ENCODE measurements at regions not wholly inside any gene's neighbourhood (a gene's known extent, or its start where the extent isn't known, plus 50 kb on each side); places are given as distances from the start of the nearest gene placed in this dataset.
"Not testable (repeated sequence)": the region's sequence is repeated elsewhere in the genome, so short reads cannot be mapped to it uniquely, and the experiment has no call there.

DNA sequence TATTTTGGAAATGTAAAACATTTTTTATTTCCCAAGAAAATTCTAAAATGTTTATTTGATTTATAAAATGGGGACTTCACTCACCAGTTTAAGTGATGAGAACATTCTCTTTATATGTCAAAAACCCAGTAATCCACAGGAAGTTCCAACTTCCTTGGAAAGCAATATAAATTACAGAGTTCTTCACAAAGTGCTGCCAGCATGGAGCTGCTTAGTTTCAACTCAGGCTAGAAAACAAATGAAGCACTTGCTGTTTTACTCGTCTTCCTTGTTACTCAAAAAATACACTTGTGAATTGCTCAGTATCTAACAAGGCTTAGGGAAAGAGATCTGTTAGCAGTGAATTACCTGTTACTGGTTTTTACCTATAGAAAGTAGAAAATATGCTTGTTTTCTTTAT lies 942.7 kb upstream of the MDGA2 start:
- Histone ChIP-seq H3K4me1 (no peaks in the 10 kb centered on the region), H3K4me3 (no peak overlapping the region), H3K27me3 (no peaks in the 10 kb centered on the region), H3K9me3 (no peaks in the 10 kb centered on the region), H3K27ac (no peak overlapping the region), H3K36me3 (no peaks in the 10 kb centered on the region)
- WGBS, 2 donors: 37 to 44% methylated on average over 1 of the region's 1 CpG
- TF ChIP-seq EP300 (IDR thresholded peaks at IDR 0.05) (no peak), POLR2A (IDR thresholded peaks at IDR 0.05) (no peak), POLR2AphosphoS5 (IDR thresholded peaks at IDR 0.05) (no peak)
- TF ChIP-seq, protein P1, sequence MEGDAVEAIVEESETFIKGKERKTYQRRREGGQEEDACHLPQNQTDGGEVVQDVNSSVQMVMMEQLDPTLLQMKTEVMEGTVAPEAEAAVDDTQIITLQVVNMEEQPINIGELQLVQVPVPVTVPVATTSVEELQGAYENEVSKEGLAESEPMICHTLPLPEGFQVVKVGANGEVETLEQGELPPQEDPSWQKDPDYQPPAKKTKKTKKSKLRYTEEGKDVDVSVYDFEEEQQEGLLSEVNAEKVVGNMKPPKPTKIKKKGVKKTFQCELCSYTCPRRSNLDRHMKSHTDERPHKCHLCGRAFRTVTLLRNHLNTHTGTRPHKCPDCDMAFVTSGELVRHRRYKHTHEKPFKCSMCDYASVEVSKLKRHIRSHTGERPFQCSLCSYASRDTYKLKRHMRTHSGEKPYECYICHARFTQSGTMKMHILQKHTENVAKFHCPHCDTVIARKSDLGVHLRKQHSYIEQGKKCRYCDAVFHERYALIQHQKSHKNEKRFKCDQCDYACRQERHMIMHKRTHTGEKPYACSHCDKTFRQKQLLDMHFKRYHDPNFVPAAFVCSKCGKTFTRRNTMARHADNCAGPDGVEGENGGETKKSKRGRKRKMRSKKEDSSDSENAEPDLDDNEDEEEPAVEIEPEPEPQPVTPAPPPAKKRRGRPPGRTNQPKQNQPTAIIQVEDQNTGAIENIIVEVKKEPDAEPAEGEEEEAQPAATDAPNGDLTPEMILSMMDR (IDR thresholded peaks at IDR 0.05): no peak
- DNase-seq: no peak
- ATAC-seq (ENCODE audit: low FRiP score in 2 of 2): no peak

DNA sequence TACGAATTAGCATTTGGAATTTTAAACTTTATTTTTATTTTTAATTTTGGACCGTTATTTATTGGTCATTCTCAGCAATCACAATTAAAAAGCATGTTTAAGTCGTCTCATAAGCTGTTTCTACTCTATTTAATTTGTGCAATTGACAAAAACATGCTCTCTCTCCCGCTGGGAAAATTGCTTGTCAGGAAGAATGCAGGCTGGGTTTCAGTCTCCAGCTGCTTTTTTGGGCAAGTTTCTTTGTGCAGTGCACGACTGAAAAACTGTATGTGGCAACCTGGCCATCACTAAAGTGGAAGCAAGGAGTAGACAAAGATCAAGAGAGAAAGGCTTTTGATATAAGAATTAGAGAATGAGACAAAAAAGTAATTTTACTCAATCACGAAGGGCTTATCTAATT lies 941.5 kb upstream of the MDGA2 start:
- ATAC-seq (ENCODE audit: low FRiP score in 2 of 2): no peak
- DNase-seq: no peak

DNA sequence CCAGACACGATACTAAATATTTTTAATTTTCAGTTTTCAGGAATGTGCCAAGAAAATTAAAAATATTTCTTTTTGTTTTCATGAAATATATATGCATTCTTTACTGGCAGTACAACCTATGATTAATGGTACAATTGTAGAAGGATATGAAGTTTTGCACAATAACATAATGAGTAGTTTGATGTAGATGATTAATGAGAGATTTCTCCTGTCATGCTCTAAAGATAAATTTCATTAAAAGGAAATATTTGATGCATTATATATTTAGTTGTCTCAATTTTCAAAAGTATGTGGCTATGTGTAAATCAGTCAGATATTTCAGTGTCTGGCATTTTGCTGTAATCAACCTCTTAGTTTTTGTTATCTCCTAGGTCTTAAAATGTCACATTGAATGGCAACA lies 940.2 kb upstream of the MDGA2 start:
- H3K4me3 ChIP-seq: no peak overlapping the region
- WGBS, 2 donors: 83 to 92% methylated on average over 1 of the region's 1 CpG

More for the DNA sequence above, 941.5 kb upstream of the MDGA2 start:
- Histone ChIP-seq H3K9me3 (no peaks in the 10 kb centered on the region), H3K4me1 (no peaks in the 10 kb centered on the region), H3K27ac (no peak overlapping the region), H3K27me3 (no peaks in the 10 kb centered on the region), H3K36me3 (no peaks in the 10 kb centered on the region), H3K4me3 (no peak overlapping the region)
- 54 to 56% methylated on average over 6 of the region's 6 CpGs for WGBS, 2 donors
- no peak for TF ChIP-seq POLR2AphosphoS5 (IDR thresholded peaks at IDR 0.05)
- TF ChIP-seq POLR2A (IDR thresholded peaks at IDR 0.05): no peak
- TF ChIP-seq, protein P1 (IDR thresholded peaks at IDR 0.05): no peak
- no peak for TF ChIP-seq EP300 (IDR thresholded peaks at IDR 0.05)

DNA sequence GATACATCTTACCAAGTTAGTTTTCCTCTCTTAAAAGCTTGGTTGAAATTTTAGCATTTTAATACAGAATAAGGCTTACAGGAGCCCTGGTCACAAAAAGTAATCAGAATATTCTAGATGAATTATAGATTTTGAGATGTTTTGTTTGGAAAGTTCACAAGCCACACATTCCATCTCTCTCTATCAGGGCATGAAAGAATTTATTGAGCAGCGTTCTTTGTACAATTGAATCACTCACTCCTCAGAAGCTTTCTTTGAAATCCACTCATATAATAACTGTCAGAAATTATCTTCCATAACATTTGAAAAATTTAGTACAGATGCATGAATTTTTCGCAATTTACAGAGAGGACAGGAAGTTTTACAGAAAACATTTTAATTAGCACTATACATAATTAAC lies 938.6 kb upstream of the MDGA2 start:
- DNase-seq: no peak
- H3K4me3 ChIP-seq: no peak overlapping the region
- no peaks in the 10 kb centered on the region for H3K4me1 ChIP-seq
- ATAC-seq (ENCODE audit: low FRiP score in 2 of 2): no peak
- H3K27ac ChIP-seq: no peak overlapping the region
- no peaks in the 10 kb centered on the region for H3K27me3 ChIP-seq
- no peaks in the 10 kb centered on the region for H3K9me3 ChIP-seq
- TF ChIP-seq POLR2A (IDR thresholded peaks at IDR 0.05): no peak
- TF ChIP-seq, protein P1 (IDR thresholded peaks at IDR 0.05): no peak
- TF ChIP-seq POLR2AphosphoS5 (IDR thresholded peaks at IDR 0.05): no peak
- TF ChIP-seq EP300 (IDR thresholded peaks at IDR 0.05): no peak
- 74% methylated on average over 2 of the region's 2 CpGs for WGBS, 2 donors
- H3K36me3 ChIP-seq: no peaks in the 10 kb centered on the region

More for the DNA sequence above, 940.2 kb upstream of the MDGA2 start:
- Histone ChIP-seq H3K9me3 (no peaks in the 10 kb centered on the region), H3K4me1 (no peaks in the 10 kb centered on the region), H3K27ac (no peak overlapping the region), H3K36me3 (no peaks in the 10 kb centered on the region), H3K27me3 (no peaks in the 10 kb centered on the region)
- DNase-seq (no peak), ATAC-seq (ENCODE audit: low FRiP score in 2 of 2) (no peak)
- TF ChIP-seq POLR2A (IDR thresholded peaks at IDR 0.05): no peak
- no peak for TF ChIP-seq POLR2AphosphoS5 (IDR thresholded peaks at IDR 0.05)
- TF ChIP-seq, protein P1 (IDR thresholded peaks at IDR 0.05): no peak
- no peak for TF ChIP-seq EP300 (IDR thresholded peaks at IDR 0.05)

DNA sequence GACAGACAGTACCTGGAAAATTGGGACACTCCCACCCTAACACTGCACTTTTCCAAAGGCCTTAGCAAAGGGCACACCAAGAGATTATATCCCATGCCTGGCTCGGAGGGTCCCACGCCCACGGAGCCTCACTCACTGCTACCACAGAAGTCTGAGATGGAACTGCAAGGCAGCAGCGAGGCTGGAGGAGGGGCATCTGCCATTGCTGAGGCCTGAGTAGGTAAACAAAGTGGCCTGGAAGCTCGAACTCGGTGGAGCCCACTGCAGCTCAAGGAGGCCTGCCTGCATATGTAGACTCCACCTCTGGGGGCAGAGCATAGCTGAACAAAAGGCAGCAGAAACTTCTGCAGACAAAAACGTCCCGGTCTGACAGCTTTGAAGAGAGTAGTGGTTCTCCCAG lies 931.6 kb upstream of the MDGA2 start:
- not testable (repeated sequence) for H3K9me3 ChIP-seq; ATAC-seq (ENCODE audit: low FRiP score in 2 of 2); H3K27ac ChIP-seq; H3K36me3 ChIP-seq; H3K4me3 ChIP-seq; H3K27me3 ChIP-seq; H3K4me1 ChIP-seq
- WGBS, 2 donors: 85 to 87% methylated on average over 4 to 8 of the region's 8 CpGs
- DNase-seq: peak in 1 of 2 donors; percentile 2

All from upper lobe of left lung (tissue), 6 donors.